ENCODE measurements at regions not wholly inside any gene's neighbourhood (a gene's known extent, or its start where the extent isn't known, plus 50 kb on each side); places are given as distances from the start of the nearest gene placed in this dataset.

GRCh38 chr18:4854671-4855070 is 342.4 kb downstream of the AKAIN1 start:
- no peak for DNase-seq (ENCODE audit: low read depth in 2 of 2)

GRCh38 chr18:4851301-4851976 is 345.6 kb downstream of the AKAIN1 start:
- no peak for DNase-seq (ENCODE audit: low read depth in 2 of 2)

- no peak for DNase-seq (ENCODE audit: low read depth in 2 of 2)
These were observed 350.0 kb downstream of the AKAIN1 start for GRCh38 chr18:4847056-4847455.

GRCh38 chr18:4844320-4844719 is 352.7 kb downstream of the AKAIN1 start:
- DNase-seq (ENCODE audit: low read depth in 2 of 2): no peak

GRCh38 chr18:4843771-4844170 is 353.3 kb downstream of the AKAIN1 start:
- DNase-seq (ENCODE audit: low read depth in 2 of 2): no peak

- no peak for DNase-seq (ENCODE audit: low read depth in 2 of 2)
These were observed 354.3 kb downstream of the AKAIN1 start for GRCh38 chr18:4842751-4843150.

GRCh38 chr18:4842287-4842686 is 354.8 kb downstream of the AKAIN1 start:
- no peak for DNase-seq (ENCODE audit: low read depth in 2 of 2)

- no peak for DNase-seq (ENCODE audit: low read depth in 2 of 2)
These were observed 357.4 kb downstream of the AKAIN1 start for GRCh38 chr18:4839639-4840038.

- no peak for DNase-seq (ENCODE audit: low read depth in 2 of 2)
These were observed 360.9 kb downstream of the AKAIN1 start for GRCh38 chr18:4836141-4836540.

GRCh38 chr18:4831791-4832375 is 365.2 kb downstream of the AKAIN1 start:
- DNase-seq (ENCODE audit: low read depth in 2 of 2): no peak

- DNase-seq (ENCODE audit: low read depth in 2 of 2): no peak
These were observed 365.9 kb downstream of the AKAIN1 start for GRCh38 chr18:4831127-4831526.

- no peak for DNase-seq (ENCODE audit: low read depth in 2 of 2)
These were observed 368.0 kb upstream of the DLGAP1 start for GRCh38 chr18:4823091-4823490.

- no peak for DNase-seq (ENCODE audit: low read depth in 2 of 2)
These were observed 366.7 kb upstream of the DLGAP1 start for GRCh38 chr18:4821801-4822200.

GRCh38 chr18:4817665-4818064 is 362.6 kb upstream of the DLGAP1 start:
- no peak for DNase-seq (ENCODE audit: low read depth in 2 of 2)

GRCh38 chr18:4813708-4814107 is 358.6 kb upstream of the DLGAP1 start:
- DNase-seq (ENCODE audit: low read depth in 2 of 2): no peak

- no peak for DNase-seq (ENCODE audit: low read depth in 2 of 2)
These were observed 353.8 kb upstream of the DLGAP1 start for GRCh38 chr18:4808891-4809290.

GRCh38 chr18:4807604-4808293 is 352.6 kb upstream of the DLGAP1 start:
- no peak for DNase-seq (ENCODE audit: low read depth in 2 of 2)

- DNase-seq (ENCODE audit: low read depth in 2 of 2): no peak
These were observed 351.2 kb upstream of the DLGAP1 start for GRCh38 chr18:4806331-4806730.

- no peak for DNase-seq (ENCODE audit: low read depth in 2 of 2)
These were observed 347.2 kb upstream of the DLGAP1 start for GRCh38 chr18:4802296-4802695.

- no peak for DNase-seq (ENCODE audit: low read depth in 2 of 2)
These were observed 346.0 kb upstream of the DLGAP1 start for GRCh38 chr18:4801151-4801550.

- no peak for DNase-seq (ENCODE audit: low read depth in 2 of 2)
These were observed 342.0 kb upstream of the DLGAP1 start for GRCh38 chr18:4797002-4797685.

GRCh38 chr18:4789506-4789905 is 334.4 kb upstream of the DLGAP1 start:
- DNase-seq (ENCODE audit: low read depth in 2 of 2): no peak

Data from lung microvascular endothelial cell (primary cell).